ENCODE measurements at regions not wholly inside any gene's neighbourhood (a gene's known extent, or its start where the extent isn't known, plus 50 kb on each side); places are given as distances from the start of the nearest gene placed in this dataset.
"Not testable (repeated sequence)": the region's sequence is repeated elsewhere in the genome, so short reads cannot be mapped to it uniquely, and the experiment has no call there.

DNA sequence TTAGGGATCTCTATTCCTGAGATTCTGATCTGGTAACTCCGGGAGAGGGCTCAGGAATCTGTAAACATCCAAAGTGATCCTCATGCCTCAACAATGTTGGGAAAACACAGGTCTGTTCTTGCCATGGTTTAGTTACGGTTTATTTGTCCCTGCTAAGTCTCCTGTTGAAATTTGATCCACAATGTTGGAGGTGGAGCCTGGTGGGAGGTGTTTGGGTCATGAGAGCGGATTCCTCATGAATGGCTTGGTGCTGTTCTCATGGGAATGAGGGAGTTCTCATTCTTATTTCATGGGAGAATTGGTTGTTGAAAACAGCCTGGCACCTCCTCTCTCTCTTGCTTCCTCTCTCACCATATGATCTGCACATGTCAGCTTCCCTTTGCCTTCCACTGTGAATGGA is 608.6 kb upstream of the GOT2 start:
- no peak for DNase-seq
- no peaks in the 10 kb centered on the region for H3K9me3 ChIP-seq
- H3K36me3 ChIP-seq (ENCODE audit: low read depth, missing control alignments): no peaks in the 10 kb centered on the region
- no peak overlapping the region for H3K4me3 ChIP-seq
- no peaks in the 10 kb centered on the region for H3K27me3 ChIP-seq
- WGBS, 2 donors: 84 to 86% methylated on average over 3 of the region's 3 CpGs
- intact Hi-C loops (cut with DNase I; ENCODE audit: low total_unique reads): no loop called here
- H3K27ac ChIP-seq: no peak overlapping the region
- H3K4me1 ChIP-seq: no peaks in the 10 kb centered on the region
- no peak for TF ChIP-seq POLR2A (IDR thresholded peaks at IDR 0.05)
- TF ChIP-seq, protein P1, sequence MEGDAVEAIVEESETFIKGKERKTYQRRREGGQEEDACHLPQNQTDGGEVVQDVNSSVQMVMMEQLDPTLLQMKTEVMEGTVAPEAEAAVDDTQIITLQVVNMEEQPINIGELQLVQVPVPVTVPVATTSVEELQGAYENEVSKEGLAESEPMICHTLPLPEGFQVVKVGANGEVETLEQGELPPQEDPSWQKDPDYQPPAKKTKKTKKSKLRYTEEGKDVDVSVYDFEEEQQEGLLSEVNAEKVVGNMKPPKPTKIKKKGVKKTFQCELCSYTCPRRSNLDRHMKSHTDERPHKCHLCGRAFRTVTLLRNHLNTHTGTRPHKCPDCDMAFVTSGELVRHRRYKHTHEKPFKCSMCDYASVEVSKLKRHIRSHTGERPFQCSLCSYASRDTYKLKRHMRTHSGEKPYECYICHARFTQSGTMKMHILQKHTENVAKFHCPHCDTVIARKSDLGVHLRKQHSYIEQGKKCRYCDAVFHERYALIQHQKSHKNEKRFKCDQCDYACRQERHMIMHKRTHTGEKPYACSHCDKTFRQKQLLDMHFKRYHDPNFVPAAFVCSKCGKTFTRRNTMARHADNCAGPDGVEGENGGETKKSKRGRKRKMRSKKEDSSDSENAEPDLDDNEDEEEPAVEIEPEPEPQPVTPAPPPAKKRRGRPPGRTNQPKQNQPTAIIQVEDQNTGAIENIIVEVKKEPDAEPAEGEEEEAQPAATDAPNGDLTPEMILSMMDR (IDR thresholded peaks at IDR 0.05): no peak

DNA sequence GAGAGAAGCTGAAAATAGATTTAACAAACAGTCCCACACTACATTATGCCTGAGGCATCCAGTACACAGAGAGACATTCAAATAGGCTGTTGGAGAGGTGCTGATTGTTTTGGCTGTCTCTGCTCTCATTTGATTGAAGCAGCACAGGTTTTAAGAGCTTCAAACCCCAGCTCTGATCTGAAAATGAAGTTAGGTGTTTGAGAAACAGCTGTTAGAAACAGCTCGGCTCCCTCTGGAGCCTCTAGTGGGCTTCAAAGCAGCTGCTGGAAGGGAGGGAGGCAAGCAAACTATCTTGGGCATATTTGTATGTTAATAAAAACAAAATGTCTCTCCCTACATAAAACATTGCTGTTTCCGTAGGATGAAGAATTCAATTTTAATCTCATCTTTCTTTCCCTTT is 607.3 kb upstream of the GOT2 start:
- Histone ChIP-seq H3K4me1 (no peaks in the 10 kb centered on the region), H3K36me3 (ENCODE audit: low read depth, missing control alignments) (no peaks in the 10 kb centered on the region), H3K27me3 (no peaks in the 10 kb centered on the region), H3K4me3 (no peak overlapping the region), H3K27ac (no peak overlapping the region), H3K9me3 (no peaks in the 10 kb centered on the region)
- intact Hi-C loops (cut with DNase I; ENCODE audit: low total_unique reads): no loop called here
- TF ChIP-seq, protein P1 (IDR thresholded peaks at IDR 0.05): no peak
- no peak for TF ChIP-seq POLR2A (IDR thresholded peaks at IDR 0.05)
- no peak for DNase-seq
- WGBS, 2 donors: 37 to 47% methylated on average over 2 of the region's 2 CpGs

DNA sequence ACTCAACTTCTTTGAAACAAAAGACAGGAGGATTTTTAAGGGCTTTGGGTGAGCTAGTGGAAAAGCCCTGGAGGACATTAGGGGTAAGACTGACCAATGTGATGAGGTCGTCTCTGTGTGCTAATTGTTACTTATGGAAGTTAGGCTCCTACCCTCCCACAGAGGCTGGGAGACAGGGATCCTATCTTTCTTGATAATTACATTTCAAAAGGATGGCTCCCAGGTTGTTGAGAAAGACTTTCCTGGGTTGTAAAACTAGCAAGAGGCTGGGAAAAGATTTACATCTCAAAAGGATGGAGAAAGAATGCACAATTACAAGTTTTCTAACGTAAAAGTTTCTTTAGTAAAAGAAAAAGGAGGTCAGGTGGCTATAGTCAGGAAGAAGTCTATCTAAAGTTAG is 605.8 kb upstream of the GOT2 start:
- intact Hi-C loops (cut with DNase I; ENCODE audit: low total_unique reads): no loop called here
- DNase-seq: no peak
- no peak overlapping the region for H3K27ac ChIP-seq
- TF ChIP-seq, protein P1 (IDR thresholded peaks at IDR 0.05): no peak
- no peak for TF ChIP-seq POLR2A (IDR thresholded peaks at IDR 0.05)
- WGBS, 2 donors: 57 to 72% methylated on average over 2 of the region's 2 CpGs
- no peaks in the 10 kb centered on the region for H3K9me3 ChIP-seq
- H3K36me3 ChIP-seq (ENCODE audit: low read depth, missing control alignments): no peaks in the 10 kb centered on the region
- no peaks in the 10 kb centered on the region for H3K4me1 ChIP-seq
- no peak overlapping the region for H3K4me3 ChIP-seq
- no peaks in the 10 kb centered on the region for H3K27me3 ChIP-seq

DNA sequence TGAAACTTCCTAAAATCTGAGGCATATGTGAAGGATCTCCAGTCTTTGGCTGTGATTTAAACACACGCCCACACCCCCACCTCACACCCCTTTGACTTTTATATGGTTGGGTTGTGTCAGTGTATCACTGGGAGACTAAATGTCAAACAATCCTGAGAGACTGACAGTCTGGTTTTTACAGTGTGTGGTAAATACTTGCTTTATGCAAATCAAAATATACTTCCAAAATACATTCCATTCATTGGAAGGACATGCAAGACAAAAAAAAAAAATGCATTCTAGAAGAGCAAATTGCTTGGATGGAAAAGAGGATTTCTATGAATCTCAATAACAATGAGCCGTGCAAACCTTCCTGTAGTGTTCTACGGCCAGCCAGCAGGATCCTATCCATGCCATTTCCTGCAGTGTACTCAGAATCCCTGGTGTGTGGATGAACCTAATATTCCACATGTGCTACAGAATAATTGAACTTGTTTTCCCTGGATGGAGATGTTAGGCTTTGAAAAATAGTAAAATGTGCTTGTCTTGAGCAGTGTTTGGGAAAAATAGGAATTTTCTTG is 602.1 kb upstream of the GOT2 start:
- H3K27me3 ChIP-seq: no peaks in the 10 kb centered on the region
- intact Hi-C loops (cut with DNase I; ENCODE audit: low total_unique reads): no loop called here
- H3K9me3 ChIP-seq: no peaks in the 10 kb centered on the region
- TF ChIP-seq POLR2A (IDR thresholded peaks at IDR 0.05): no peak
- TF ChIP-seq, protein P1 (IDR thresholded peaks at IDR 0.05): no peak
- H3K27ac ChIP-seq: no peak overlapping the region
- H3K4me1 ChIP-seq: no peaks in the 10 kb centered on the region
- 81 to 86% methylated on average over 3 of the region's 3 CpGs for WGBS, 2 donors
- H3K36me3 ChIP-seq (ENCODE audit: low read depth, missing control alignments): no peaks in the 10 kb centered on the region
- no peak overlapping the region for H3K4me3 ChIP-seq
- DNase-seq: no peak

DNA sequence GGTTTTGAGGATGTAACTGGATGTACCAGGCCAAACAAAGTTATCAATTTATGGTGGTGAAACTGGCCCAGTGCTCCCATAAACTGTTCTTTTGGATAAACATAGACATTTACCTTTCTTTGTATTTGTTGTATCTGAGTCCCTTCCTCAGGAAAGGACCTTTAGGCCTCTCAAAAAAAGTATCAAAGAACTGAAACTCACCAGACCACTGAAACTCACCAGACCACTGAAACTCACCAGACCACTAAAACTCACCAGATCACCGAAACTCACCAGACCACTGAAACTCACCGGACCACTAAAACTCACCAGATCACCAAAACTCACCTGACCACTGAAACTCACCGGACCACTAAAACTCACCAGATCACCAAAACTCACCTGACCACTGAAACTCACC is 597.6 kb upstream of the GOT2 start:
- intact Hi-C loops (cut with DNase I; ENCODE audit: low total_unique reads); H3K4me1 ChIP-seq; H3K4me3 ChIP-seq; H3K27ac ChIP-seq; DNase-seq; H3K27me3 ChIP-seq; H3K9me3 ChIP-seq; H3K36me3 ChIP-seq (ENCODE audit: low read depth, missing control alignments): not testable (repeated sequence)
- 70 to 86% methylated on average over 3 of the region's 3 CpGs for WGBS, 2 donors

All from testis (tissue), 2 donors.